Osteocyte (in vitro differentiated cells): ENCODE measurements at regions not wholly inside any gene's neighbourhood (a gene's known extent, or its start where the extent isn't known, plus 50 kb on each side); places are given as distances from the start of the nearest gene placed in this dataset.

Source experiments
- DNase-seq: peaks from one replicate; pipeline ENCODE4 v3.0.0; 2021; ENCODE audit warnings: mixed read lengths; ENCODE audit not compliant: unreplicated experiment; ENCODE audit errors: extremely low spot score
- H3K27ac Mint-ChIP-seq: one replicate; pipeline ENCODE4 v1.8.0; 2021; ENCODE audit warnings: mild to moderate bottlenecking, mixed read lengths; ENCODE audit not compliant: unreplicated experiment
- H3K27me3 Mint-ChIP-seq: one replicate; pipeline ENCODE4 v1.8.0; 2021; ENCODE audit warnings: mixed read lengths; ENCODE audit not compliant: unreplicated experiment
- H3K36me3 Mint-ChIP-seq: one replicate; pipeline ENCODE4 v1.8.0; 2021; ENCODE audit warnings: mixed read lengths; ENCODE audit not compliant: unreplicated experiment
- H3K4me1 Mint-ChIP-seq: one replicate; pipeline ENCODE4 v1.8.0; 2021; ENCODE audit warnings: mixed read lengths; ENCODE audit not compliant: unreplicated experiment
- H3K4me3 Mint-ChIP-seq: one replicate; pipeline ENCODE4 v1.8.0; 2021; ENCODE audit warnings: mild to moderate bottlenecking, moderate library complexity, mixed read lengths; ENCODE audit not compliant: unreplicated experiment
- H3K9me3 Mint-ChIP-seq: one replicate; pipeline ENCODE4 v1.8.0; 2021; ENCODE audit warnings: mixed read lengths; ENCODE audit not compliant: unreplicated experiment
- CTCF ChIP-seq: fragments of 200-600 bp; sonication (generic); IDR thresholded peaks from 2 replicates; pipeline ENCODE4 v1.5.0; 2021; ENCODE audit warnings: antibody characterized with exemption, mild to moderate bottlenecking, moderate library complexity

DNA sequence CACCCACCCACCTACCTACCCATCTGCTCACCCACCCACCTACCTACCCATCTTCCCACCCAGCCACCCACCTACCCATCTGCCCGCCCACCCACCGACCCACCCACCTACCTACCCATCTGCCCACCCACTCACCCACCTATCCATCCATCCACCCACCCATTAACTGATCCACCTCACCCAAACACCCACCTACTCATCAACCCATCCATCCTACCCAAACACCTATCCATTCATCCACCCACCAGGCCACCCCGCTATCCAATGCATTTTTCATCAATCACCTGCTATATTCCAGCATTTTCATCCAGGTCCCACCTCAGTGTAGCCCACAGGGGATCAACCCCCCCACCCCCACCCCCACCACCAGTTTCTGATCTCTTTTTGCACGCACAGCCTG, 121.8 kb downstream of the GLI2 start:
- H3K4me3 Mint-ChIP-seq: no peak overlapping the region
- H3K4me1 Mint-ChIP-seq: peaks cover 44% of the 10 kb centered on the region
- no peaks in the 10 kb centered on the region for H3K36me3 Mint-ChIP-seq
- H3K27ac Mint-ChIP-seq: no peak overlapping the region
- no peaks in the 10 kb centered on the region for H3K27me3 Mint-ChIP-seq
- H3K9me3 Mint-ChIP-seq: no peaks in the 10 kb centered on the region
- no peak for TF ChIP-seq CTCF
- DNase-seq: no peak

DNA sequence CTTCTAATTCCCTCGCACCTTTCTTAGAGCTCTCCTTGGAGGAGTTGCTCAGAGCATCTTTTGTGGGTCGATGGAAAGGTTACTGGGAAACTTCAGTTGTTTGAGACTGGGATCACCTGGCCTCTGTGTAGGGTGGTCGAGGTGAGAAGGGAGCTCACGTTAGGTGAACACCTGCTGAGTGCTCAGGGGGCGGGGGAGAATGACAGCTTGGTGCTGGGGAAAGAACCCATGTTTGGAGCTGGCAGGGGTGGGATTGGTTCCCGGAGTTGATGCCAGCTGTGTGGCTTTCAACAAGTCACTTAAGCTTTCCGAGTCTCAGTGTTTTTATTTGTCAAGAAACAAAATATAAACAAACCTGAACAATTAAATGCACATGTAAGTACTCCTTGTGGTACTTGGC, 122.3 kb downstream of the GLI2 start:
- TF ChIP-seq CTCF: no peak
- DNase-seq: no peak
- Mint-ChIP-seq H3K27ac (no peak overlapping the region), H3K4me3 (no peak overlapping the region), H3K36me3 (no peaks in the 10 kb centered on the region), H3K27me3 (no peaks in the 10 kb centered on the region), H3K4me1 (peaks cover 48% of the 10 kb centered on the region), H3K9me3 (no peaks in the 10 kb centered on the region)

DNA sequence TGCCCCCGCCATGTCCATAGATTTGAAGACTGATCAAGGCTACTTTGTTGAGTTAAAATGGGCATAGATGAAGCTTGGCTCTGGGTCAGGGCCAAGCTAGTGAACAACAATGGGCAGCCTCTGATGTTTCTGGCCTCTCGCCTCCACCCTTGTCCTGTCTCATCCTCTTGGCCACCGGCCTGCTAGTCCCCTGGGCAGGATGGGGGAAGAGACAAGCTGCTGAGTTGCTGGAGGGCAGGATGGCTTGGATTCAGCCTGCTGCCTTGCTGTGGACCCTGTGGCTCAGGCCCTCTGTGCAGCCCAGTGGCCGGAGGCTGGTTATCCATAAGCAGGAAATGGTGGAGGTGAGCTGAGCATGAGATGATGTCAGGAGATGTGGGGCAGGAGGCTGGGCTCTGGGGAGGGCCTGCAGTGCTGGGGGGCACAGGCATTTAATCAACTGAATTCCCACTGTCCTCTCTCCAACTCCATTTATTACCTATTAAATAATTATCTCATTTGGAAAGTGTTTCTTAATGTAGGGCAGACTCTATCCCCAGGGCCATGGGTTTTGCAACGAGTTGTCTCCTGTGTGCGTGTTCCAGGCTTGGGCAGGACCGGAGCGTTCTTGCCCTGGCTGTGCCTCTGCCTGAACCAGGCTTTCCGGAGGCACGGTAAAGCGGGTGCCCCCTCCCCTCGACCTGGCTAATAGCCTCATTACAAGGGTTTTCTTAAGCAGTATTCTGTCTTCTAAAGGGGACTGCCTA, 122.9 kb downstream of the GLI2 start:
- Mint-ChIP-seq H3K27me3 (no peaks in the 10 kb centered on the region), H3K27ac (no peak overlapping the region)
- no peak for DNase-seq

GRCh38 chr2:120859128-120859527, 123.5 kb downstream of the GLI2 start:
- Mint-ChIP-seq H3K9me3 (no peaks in the 10 kb centered on the region), H3K4me3 (no peak overlapping the region), H3K27me3 (no peaks in the 10 kb centered on the region), H3K27ac (no peak overlapping the region), H3K36me3 (no peaks in the 10 kb centered on the region), H3K4me1 (peaks cover 55% of the 10 kb centered on the region)
- no peak for DNase-seq
- no peak for TF ChIP-seq CTCF

More for the DNA sequence above, 122.9 kb downstream of the GLI2 start:
- Mint-ChIP-seq H3K4me3 (no peak overlapping the region), H3K36me3 (no peaks in the 10 kb centered on the region), H3K4me1 (peaks cover 52% of the 10 kb centered on the region), H3K9me3 (no peaks in the 10 kb centered on the region)
- no peak for TF ChIP-seq CTCF

DNA sequence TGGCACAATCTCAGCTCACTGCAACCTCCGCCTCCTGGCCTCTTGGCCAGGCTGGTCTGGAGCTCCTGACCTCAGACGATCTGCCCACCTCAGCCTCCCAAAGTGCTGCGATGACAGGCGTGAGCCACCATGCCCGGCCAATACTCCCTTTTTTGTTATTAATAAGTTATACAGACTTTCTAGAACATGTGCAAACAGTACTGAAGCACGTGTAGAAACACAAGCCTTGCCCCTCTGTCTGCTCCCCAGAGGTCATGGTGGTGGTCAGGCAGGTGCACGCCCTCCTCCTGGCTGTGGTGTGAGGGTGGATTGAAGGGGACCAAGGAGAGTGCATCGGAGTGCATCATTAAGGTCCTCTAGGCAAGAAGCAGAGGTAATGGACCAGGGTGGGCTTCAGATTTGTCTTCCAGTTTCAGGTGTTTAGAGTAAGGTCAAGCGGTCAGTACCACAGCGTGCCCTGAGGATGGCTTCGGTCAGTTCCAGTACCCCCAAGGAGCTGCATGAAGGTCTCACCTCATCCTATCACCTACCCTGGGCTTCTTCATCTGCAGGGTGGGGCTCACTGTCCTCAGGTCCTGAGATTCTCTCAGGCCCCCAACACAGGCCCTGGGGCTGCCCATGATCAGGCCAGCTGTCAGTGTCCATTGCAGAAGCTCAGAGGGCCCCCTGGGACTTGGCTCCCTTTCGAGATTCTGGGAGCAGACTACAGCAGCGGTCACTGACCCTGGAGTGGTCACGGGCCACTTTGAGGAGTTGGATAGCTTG, 124.3 kb downstream of the GLI2 start:
- DNase-seq: no peak
- H3K27me3 Mint-ChIP-seq: no peaks in the 10 kb centered on the region
- H3K9me3 Mint-ChIP-seq: no peaks in the 10 kb centered on the region
- H3K4me1 Mint-ChIP-seq: peaks cover 55% of the 10 kb centered on the region
- TF ChIP-seq CTCF: no peak
- H3K27ac Mint-ChIP-seq: no peak overlapping the region
- no peaks in the 10 kb centered on the region for H3K36me3 Mint-ChIP-seq
- H3K4me3 Mint-ChIP-seq: no peak overlapping the region
